ENCODE measurements at regions not wholly inside any gene's neighbourhood (a gene's known extent, or its start where the extent isn't known, plus 50 kb on each side); places are given as distances from the start of the nearest gene placed in this dataset.

GRCh38 chr12:77323788-77324415 is 258.5 kb upstream of the E2F7 start:
- TF ChIP-seq YY1 (IDR thresholded peaks at IDR 0.05; ENCODE audit: insufficient read depth, insufficient read length) (no peak), SUZ12 (IDR thresholded peaks at IDR 0.05; ENCODE audit: extremely low read depth, insufficient read depth, insufficient read length) (no peak), ZNF274 (IDR thresholded peaks at IDR 0.05; ENCODE audit: low read depth, low read length) (no peak)
- Histone ChIP-seq H3K9ac (ENCODE audit: insufficient read length, low read depth) (no peak overlapping the region), H3K36me3 (ENCODE audit: insufficient read depth, insufficient read length, low read length) (no peaks in the 10 kb centered on the region), H3K9me3 (ENCODE audit: insufficient read depth, low read length) (no peaks in the 10 kb centered on the region), H3K4me1 (ENCODE audit: insufficient read depth, insufficient read length) (no peaks in the 10 kb centered on the region), H3K27me3 (ENCODE audit: insufficient read depth, insufficient read length) (peaks cover 39% of the 10 kb centered on the region), H3K4me3 (ENCODE audit: insufficient read length, low read depth) (no peak overlapping the region)
- no peak for DNase-seq (ENCODE audit: low read depth, low spot score)

- Histone ChIP-seq H3K4me1 (ENCODE audit: insufficient read depth, insufficient read length) (no peaks in the 10 kb centered on the region), H3K27me3 (ENCODE audit: insufficient read depth, insufficient read length) (peaks cover 20% of the 10 kb centered on the region), H3K4me3 (ENCODE audit: insufficient read length, low read depth) (no peak overlapping the region), H3K36me3 (ENCODE audit: insufficient read depth, insufficient read length, low read length) (no peaks in the 10 kb centered on the region), H3K9ac (ENCODE audit: insufficient read length, low read depth) (no peak overlapping the region), H3K9me3 (ENCODE audit: insufficient read depth, low read length) (no peaks in the 10 kb centered on the region)
- DNase-seq (ENCODE audit: low read depth, low spot score), result no peak
- TF ChIP-seq ZNF274 (IDR thresholded peaks at IDR 0.05; ENCODE audit: low read depth, low read length), result no peak
- TF ChIP-seq YY1 (IDR thresholded peaks at IDR 0.05; ENCODE audit: insufficient read depth, insufficient read length), result no peak
- no peak for TF ChIP-seq SUZ12 (IDR thresholded peaks at IDR 0.05; ENCODE audit: extremely low read depth, insufficient read depth, insufficient read length)
Measured at GRCh38 chr12:77319166-77319565, 253.8 kb upstream of the E2F7 start.

- TF ChIP-seq SUZ12 (IDR thresholded peaks at IDR 0.05; ENCODE audit: extremely low read depth, insufficient read depth, insufficient read length), result no peak
- no peak for TF ChIP-seq YY1 (IDR thresholded peaks at IDR 0.05; ENCODE audit: insufficient read depth, insufficient read length)
- TF ChIP-seq ZNF274 (IDR thresholded peaks at IDR 0.05; ENCODE audit: low read depth, low read length), result no peak
Measured at GRCh38 chr12:77315407-77315806, 250.0 kb upstream of the E2F7 start.

GRCh38 chr12:77314378-77315052 is 249.1 kb upstream of the E2F7 start:
- H3K27me3 ChIP-seq (ENCODE audit: insufficient read depth, insufficient read length), result no peaks in the 10 kb centered on the region
- no peak overlapping the region for H3K9ac ChIP-seq (ENCODE audit: insufficient read length, low read depth)
- H3K9me3 ChIP-seq (ENCODE audit: insufficient read depth, low read length), result no peaks in the 10 kb centered on the region
- no peak for DNase-seq (ENCODE audit: low read depth, low spot score)
- no peaks in the 10 kb centered on the region for H3K36me3 ChIP-seq (ENCODE audit: insufficient read depth, insufficient read length, low read length)
- TF ChIP-seq SUZ12 (IDR thresholded peaks at IDR 0.05; ENCODE audit: extremely low read depth, insufficient read depth, insufficient read length), result no peak
- TF ChIP-seq YY1 (IDR thresholded peaks at IDR 0.05; ENCODE audit: insufficient read depth, insufficient read length), result no peak
- TF ChIP-seq ZNF274 (IDR thresholded peaks at IDR 0.05; ENCODE audit: low read depth, low read length), result no peak
- H3K4me3 ChIP-seq (ENCODE audit: insufficient read length, low read depth), result no peak overlapping the region
- H3K4me1 ChIP-seq (ENCODE audit: insufficient read depth, insufficient read length), result peaks cover 4% of the 10 kb centered on the region

More at GRCh38 chr12:77315407-77315806, 250.0 kb upstream of the E2F7 start:
- H3K4me1 ChIP-seq (ENCODE audit: insufficient read depth, insufficient read length), result peaks cover 4% of the 10 kb centered on the region
- DNase-seq (ENCODE audit: low read depth, low spot score), result no peak
- H3K4me3 ChIP-seq (ENCODE audit: insufficient read length, low read depth), result no peak overlapping the region
- no peak overlapping the region for H3K9ac ChIP-seq (ENCODE audit: insufficient read length, low read depth)
- H3K27me3 ChIP-seq (ENCODE audit: insufficient read depth, insufficient read length), result no peaks in the 10 kb centered on the region
- H3K9me3 ChIP-seq (ENCODE audit: insufficient read depth, low read length), result no peaks in the 10 kb centered on the region
- H3K36me3 ChIP-seq (ENCODE audit: insufficient read depth, insufficient read length, low read length), result no peaks in the 10 kb centered on the region

- peaks cover 2% of the 10 kb centered on the region for H3K4me1 ChIP-seq (ENCODE audit: insufficient read depth, insufficient read length)
- H3K36me3 ChIP-seq (ENCODE audit: insufficient read depth, insufficient read length, low read length), result no peaks in the 10 kb centered on the region
- DNase-seq (ENCODE audit: low read depth, low spot score), result no peak
- no peak overlapping the region for H3K9ac ChIP-seq (ENCODE audit: insufficient read length, low read depth)
- no peaks in the 10 kb centered on the region for H3K27me3 ChIP-seq (ENCODE audit: insufficient read depth, insufficient read length)
- H3K4me3 ChIP-seq (ENCODE audit: insufficient read length, low read depth), result no peak overlapping the region
- H3K9me3 ChIP-seq (ENCODE audit: insufficient read depth, low read length), result no peaks in the 10 kb centered on the region
- TF ChIP-seq YY1 (IDR thresholded peaks at IDR 0.05; ENCODE audit: insufficient read depth, insufficient read length) (no peak), ZNF274 (IDR thresholded peaks at IDR 0.05; ENCODE audit: low read depth, low read length) (no peak)
Measured at GRCh38 chr12:77308056-77308455, 242.7 kb upstream of the E2F7 start.

- TF ChIP-seq ZNF274 (IDR thresholded peaks at IDR 0.05; ENCODE audit: low read depth, low read length), result no peak
- no peak for TF ChIP-seq YY1 (IDR thresholded peaks at IDR 0.05; ENCODE audit: insufficient read depth, insufficient read length)
- TF ChIP-seq SUZ12 (IDR thresholded peaks at IDR 0.05; ENCODE audit: extremely low read depth, insufficient read depth, insufficient read length), result no peak
- Histone ChIP-seq H3K36me3 (ENCODE audit: insufficient read depth, insufficient read length, low read length) (no peaks in the 10 kb centered on the region), H3K4me3 (ENCODE audit: insufficient read length, low read depth) (no peak overlapping the region), H3K9ac (ENCODE audit: insufficient read length, low read depth) (no peak overlapping the region), H3K9me3 (ENCODE audit: insufficient read depth, low read length) (no peaks in the 10 kb centered on the region), H3K27me3 (ENCODE audit: insufficient read depth, insufficient read length) (no peaks in the 10 kb centered on the region), H3K4me1 (ENCODE audit: insufficient read depth, insufficient read length) (no peaks in the 10 kb centered on the region)
- no peak for DNase-seq (ENCODE audit: low read depth, low spot score)
Measured at GRCh38 chr12:77300811-77301210, 235.4 kb upstream of the E2F7 start.

- DNase-seq (ENCODE audit: low read depth, low spot score), result no peak
- TF ChIP-seq YY1 (IDR thresholded peaks at IDR 0.05; ENCODE audit: insufficient read depth, insufficient read length) (no peak), SUZ12 (IDR thresholded peaks at IDR 0.05; ENCODE audit: extremely low read depth, insufficient read depth, insufficient read length) (no peak), ZNF274 (IDR thresholded peaks at IDR 0.05; ENCODE audit: low read depth, low read length) (no peak)
Measured at GRCh38 chr12:77299910-77300669, 234.7 kb upstream of the E2F7 start.

More at GRCh38 chr12:77299910-77300669, 234.7 kb upstream of the E2F7 start:
- H3K9ac ChIP-seq (ENCODE audit: insufficient read length, low read depth), result no peak overlapping the region
- H3K9me3 ChIP-seq (ENCODE audit: insufficient read depth, low read length), result no peaks in the 10 kb centered on the region
- no peaks in the 10 kb centered on the region for H3K36me3 ChIP-seq (ENCODE audit: insufficient read depth, insufficient read length, low read length)
- H3K27me3 ChIP-seq (ENCODE audit: insufficient read depth, insufficient read length), result no peaks in the 10 kb centered on the region
- H3K4me1 ChIP-seq (ENCODE audit: insufficient read depth, insufficient read length), result no peaks in the 10 kb centered on the region
- H3K4me3 ChIP-seq (ENCODE audit: insufficient read length, low read depth), result no peak overlapping the region

Data from NT2/D1 (cell line).